22Rv1 (cell line): ENCODE measurements at regions not wholly inside any gene's neighbourhood (a gene's known extent, or its start where the extent isn't known, plus 50 kb on each side); places are given as distances from the start of the nearest gene placed in this dataset.

Experiments used
- ZFX ChIP-seq: fragments of 450-650 bp; IDR thresholded peaks from 2 replicates; pipeline ENCODE4 v1.6.1; 2017; ENCODE audit warnings: antibody characterized with exemption, borderline replicate concordance
- TF ChIP-seq, protein P1 (sequence below): fragments of 450-650 bp; IDR thresholded peaks from 2 replicates; pipeline ENCODE4 v1.5.1; 2017; ENCODE audit warnings: mild to moderate bottlenecking

DNA sequence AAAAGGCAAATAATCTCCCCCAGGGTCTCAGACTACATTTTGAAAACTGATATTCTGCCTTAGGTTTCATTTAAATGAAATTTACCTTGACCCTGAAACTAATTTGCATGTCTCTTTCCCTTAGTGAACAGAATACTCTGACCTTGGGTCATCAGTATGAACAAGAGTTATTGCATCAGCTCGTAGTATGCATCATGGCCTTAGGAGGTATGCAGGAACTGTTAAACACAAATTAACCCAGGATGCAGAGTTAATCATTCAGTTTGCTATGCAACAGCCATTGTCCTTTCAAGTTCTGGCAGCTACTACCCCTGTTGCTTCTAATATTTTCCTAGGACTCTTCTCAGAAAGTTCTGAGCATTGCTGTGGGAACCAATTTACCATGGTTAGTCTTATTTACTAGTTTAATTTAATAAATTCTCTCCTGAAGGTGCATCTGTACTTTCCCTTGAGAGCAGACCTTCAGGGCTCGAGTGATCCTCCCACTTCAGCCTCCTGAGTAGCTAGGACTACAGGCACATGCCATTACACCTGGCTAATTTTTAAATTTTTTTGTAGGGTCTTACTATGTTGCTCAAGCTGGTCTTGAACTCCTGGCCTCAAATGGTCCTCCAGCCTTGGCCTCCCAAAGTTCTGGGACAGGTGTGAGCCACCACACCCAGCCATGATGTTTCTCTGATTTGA lies 126.7 kb downstream of the TTC6 start:
- TF ChIP-seq, protein P1, sequence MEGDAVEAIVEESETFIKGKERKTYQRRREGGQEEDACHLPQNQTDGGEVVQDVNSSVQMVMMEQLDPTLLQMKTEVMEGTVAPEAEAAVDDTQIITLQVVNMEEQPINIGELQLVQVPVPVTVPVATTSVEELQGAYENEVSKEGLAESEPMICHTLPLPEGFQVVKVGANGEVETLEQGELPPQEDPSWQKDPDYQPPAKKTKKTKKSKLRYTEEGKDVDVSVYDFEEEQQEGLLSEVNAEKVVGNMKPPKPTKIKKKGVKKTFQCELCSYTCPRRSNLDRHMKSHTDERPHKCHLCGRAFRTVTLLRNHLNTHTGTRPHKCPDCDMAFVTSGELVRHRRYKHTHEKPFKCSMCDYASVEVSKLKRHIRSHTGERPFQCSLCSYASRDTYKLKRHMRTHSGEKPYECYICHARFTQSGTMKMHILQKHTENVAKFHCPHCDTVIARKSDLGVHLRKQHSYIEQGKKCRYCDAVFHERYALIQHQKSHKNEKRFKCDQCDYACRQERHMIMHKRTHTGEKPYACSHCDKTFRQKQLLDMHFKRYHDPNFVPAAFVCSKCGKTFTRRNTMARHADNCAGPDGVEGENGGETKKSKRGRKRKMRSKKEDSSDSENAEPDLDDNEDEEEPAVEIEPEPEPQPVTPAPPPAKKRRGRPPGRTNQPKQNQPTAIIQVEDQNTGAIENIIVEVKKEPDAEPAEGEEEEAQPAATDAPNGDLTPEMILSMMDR, result no peak
- TF ChIP-seq ZFX, result no peak
